AG09309 (cell line): ENCODE measurements at regions not wholly inside any gene's neighbourhood (a gene's known extent, or its start where the extent isn't known, plus 50 kb on each side); places are given as distances from the start of the nearest gene placed in this dataset.

Experiments used
- DNase-seq: peaks from one replicate; pipeline ENCODE4 v3.0.0-alpha.2; 2010; ENCODE audit warnings: low read depth
- H3K4me3 ChIP-seq: 2 replicates; pipeline ENCODE4 v1.5.1; 2011; ENCODE audit warnings: mild to moderate bottlenecking, low read depth, low read length, moderate library complexity; ENCODE audit not compliant: control insufficient read depth
- TF ChIP-seq, protein P1 (sequence below): IDR thresholded peaks from 2 replicates; pipeline ENCODE4 v1.5.1; 2011; ENCODE audit warnings: mild to moderate bottlenecking, low read depth, low read length, inconsistent platforms; ENCODE audit not compliant: insufficient read depth, control insufficient read depth; ENCODE audit errors: missing control alignments

- TF ChIP-seq, protein P1, sequence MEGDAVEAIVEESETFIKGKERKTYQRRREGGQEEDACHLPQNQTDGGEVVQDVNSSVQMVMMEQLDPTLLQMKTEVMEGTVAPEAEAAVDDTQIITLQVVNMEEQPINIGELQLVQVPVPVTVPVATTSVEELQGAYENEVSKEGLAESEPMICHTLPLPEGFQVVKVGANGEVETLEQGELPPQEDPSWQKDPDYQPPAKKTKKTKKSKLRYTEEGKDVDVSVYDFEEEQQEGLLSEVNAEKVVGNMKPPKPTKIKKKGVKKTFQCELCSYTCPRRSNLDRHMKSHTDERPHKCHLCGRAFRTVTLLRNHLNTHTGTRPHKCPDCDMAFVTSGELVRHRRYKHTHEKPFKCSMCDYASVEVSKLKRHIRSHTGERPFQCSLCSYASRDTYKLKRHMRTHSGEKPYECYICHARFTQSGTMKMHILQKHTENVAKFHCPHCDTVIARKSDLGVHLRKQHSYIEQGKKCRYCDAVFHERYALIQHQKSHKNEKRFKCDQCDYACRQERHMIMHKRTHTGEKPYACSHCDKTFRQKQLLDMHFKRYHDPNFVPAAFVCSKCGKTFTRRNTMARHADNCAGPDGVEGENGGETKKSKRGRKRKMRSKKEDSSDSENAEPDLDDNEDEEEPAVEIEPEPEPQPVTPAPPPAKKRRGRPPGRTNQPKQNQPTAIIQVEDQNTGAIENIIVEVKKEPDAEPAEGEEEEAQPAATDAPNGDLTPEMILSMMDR, result no peak
- no peak for DNase-seq
- no peak overlapping the region for H3K4me3 ChIP-seq
Measured at GRCh38 chr10:107717046-107717445, 552.5 kb upstream of the SORCS1 start.

GRCh38 chr10:107715565-107715964 is 551.1 kb upstream of the SORCS1 start:
- TF ChIP-seq, protein P1, result no peak
- no peak for DNase-seq
- H3K4me3 ChIP-seq, result no peak overlapping the region

- DNase-seq, result no peak
- no peak overlapping the region for H3K4me3 ChIP-seq
Measured at GRCh38 chr10:107708981-107709380, 544.5 kb upstream of the SORCS1 start.

GRCh38 chr10:107706096-107706725 is 541.7 kb upstream of the SORCS1 start:
- no peak overlapping the region for H3K4me3 ChIP-seq
- TF ChIP-seq, protein P1, result no peak
- DNase-seq, result no peak

More at GRCh38 chr10:107708981-107709380, 544.5 kb upstream of the SORCS1 start:
- TF ChIP-seq, protein P1, result no peak

DNA sequence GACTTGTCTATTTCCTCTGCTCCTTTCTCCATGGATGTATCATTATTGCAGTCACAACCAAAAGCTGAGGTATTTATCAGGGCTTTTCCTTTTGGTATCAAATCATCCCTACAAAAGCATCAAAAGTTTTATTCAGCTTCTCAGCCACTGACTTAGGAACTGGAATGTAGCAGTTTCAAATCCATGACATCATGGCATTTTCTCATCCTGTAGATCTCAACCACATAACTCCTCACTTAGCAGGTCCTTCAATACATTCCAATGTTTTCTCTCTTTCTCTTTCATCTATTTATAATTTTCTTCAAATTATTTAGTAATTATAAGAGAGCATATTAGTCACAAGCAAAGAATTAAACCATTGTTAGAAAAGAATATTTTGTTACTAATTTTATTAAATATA is 537.4 kb upstream of the SORCS1 start:
- no peak for DNase-seq
- TF ChIP-seq, protein P1, result no peak

DNA sequence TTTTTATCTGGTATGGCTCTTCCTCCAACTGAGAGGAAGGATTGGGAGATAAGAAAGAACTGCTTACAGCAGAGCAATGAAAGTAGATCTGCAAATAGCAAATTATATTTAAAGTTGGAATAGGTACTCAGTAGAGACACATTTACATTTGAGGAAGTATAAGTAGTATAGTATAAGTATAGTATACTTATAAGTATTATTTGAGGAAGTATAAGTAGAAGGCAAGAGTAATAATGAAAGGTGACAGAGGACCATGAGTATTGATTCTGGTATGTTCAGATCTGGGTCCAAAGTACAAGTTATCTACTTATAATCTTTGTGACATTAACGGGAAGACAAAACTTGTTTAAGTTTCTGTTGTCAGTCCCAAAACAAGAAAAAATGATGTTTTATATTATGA is 527.6 kb upstream of the SORCS1 start:
- TF ChIP-seq, protein P1, result no peak
- no peak overlapping the region for H3K4me3 ChIP-seq
- DNase-seq, result no peak

More for the DNA sequence above, 537.4 kb upstream of the SORCS1 start:
- no peak overlapping the region for H3K4me3 ChIP-seq
